ENCODE measurements at regions not wholly inside any gene's neighbourhood (a gene's known extent, or its start where the extent isn't known, plus 50 kb on each side); places are given as distances from the start of the nearest gene placed in this dataset.

DNA sequence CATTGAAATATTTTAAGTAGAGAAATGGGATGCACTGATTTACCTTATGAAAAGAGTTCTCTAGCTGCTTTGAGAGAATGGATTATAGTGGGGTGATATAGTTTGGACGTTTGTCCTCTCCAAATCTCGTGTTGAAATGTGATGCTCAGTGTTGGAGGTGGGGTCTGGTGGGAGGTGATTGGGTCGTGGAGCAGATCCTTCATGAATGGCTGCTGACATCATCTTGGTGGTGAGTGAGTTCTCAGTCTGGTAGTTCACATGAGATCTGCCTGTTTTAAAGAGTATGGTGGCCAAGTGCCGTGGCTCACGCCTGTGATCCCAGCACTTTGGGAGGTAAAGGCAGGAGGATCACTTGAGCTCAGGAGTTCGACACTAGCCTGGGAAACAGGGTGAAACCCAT lies 58.7 kb upstream of the SH3RF3 start:
- no peak for DNase-seq

DNA sequence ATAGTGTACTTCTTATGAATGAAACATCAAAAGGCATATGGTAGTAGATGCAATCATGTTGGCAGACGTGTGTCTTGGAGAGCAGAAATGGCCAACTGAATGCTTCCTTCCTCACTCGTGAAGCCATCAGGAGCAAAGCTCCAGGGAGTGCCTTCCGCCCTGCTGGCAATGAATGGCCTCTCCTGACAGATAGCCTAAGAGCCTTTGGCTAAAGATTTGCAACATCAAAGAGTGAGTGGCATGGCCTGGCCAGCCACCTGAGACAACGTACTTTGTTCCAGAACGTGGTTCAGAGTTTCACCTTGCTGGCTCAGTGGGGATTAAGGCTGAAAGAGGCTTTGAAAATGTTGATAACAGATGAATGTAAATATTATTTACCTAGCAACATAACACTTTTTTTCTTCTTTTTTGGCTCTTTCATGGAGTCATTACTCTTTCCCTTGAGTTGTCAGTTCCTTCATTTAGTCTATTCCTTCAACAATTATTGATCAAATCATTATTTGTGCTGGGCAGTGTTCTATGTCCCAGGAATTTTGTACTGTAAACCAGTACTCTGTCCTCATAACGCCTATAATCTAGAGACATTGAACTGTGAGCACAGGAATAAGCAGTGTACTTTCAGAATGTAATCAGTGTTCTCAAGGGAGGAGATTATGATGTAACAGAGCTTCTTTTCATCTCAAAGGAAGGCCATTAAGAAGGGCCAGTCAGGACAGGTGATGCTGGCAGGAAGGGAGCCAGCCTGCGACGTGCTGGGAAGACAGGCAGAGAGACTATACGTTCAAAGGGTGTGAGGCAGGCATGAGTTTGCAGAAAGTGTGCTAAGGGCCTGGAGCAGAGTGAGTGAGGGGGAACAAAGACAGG lies 59.4 kb upstream of the SH3RF3 start:
- DNase-seq = peak; percentile 39 to 87

DNA sequence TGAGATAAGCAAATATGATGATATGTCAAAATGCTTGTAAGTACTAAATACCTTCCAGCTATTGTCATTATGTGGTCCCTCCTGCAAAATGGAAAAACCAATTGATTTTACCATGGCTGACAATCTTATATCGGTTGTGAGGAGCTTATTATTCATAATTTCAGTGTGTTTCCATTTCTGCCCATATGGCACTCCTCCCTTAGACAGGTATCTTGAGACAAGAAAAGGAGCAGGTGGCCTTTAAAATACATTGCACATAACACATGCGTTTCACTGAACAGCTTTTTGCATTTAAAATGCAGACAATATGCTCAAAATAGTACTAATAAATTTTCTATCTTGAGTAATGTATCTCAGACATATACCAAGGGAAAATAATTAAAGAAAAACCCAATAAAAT lies 60.2 kb upstream of the SH3RF3 start:
- DNase-seq = peak in 1 of 2 experiments; percentile 67

- DNase-seq = no peak
Observed at GRCh38 chr2:109067631-109068125, 61.3 kb upstream of the SH3RF3 start.

DNA sequence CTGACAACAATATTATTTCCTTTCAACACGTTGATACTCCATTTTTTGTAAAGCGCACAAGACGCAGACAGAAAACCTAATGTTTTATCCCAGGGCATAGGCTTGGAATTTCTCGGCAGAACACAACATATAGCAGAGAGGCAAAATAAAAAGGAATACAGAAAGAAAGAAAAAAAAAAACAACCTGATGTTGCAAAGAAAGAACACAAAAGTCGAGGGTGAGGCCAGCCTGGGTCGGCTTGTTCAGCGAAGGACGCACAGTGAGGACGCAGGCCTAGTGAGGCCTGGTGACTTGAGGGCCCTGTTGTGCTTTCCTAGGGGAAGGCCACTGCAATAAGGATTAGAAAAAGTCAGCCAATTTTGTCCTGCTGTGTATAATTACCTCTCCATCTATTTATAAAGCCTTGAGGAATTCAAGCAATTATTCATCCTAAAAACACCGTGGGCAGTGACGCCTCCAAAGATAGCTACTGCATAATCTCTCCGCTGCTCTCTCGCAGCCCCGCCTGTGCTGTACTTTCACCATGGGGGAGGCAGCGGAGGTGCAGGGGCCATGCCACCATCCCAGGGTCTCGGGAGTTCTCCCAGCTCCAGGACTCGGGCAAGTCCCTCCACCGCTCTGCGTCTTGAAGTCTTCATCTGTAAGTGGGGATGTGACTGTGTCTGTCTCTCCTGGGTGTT lies 61.9 kb upstream of the SH3RF3 start:
- no peak for DNase-seq

DNA sequence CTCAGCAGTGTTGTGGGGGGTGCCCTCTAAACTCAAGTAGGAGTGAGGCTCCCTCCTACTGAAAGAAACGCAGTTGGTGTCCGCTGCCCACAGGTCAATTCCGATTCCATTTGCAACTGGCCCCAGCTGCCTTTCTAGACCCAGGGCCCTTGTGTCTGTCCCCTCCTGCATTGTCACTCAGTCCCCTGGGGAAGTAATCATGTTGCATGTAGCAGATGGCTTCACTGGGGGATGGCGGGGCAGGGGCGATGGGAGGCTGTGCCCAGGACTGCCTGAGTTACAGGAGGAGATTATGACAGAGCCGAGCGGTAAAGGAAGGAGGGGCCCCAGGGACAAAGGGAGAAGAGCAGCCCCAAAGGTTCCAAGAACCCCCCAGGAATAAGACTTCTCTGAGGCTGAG lies 62.5 kb upstream of the SH3RF3 start:
- peak; percentile 87 to 94 for DNase-seq

DNA sequence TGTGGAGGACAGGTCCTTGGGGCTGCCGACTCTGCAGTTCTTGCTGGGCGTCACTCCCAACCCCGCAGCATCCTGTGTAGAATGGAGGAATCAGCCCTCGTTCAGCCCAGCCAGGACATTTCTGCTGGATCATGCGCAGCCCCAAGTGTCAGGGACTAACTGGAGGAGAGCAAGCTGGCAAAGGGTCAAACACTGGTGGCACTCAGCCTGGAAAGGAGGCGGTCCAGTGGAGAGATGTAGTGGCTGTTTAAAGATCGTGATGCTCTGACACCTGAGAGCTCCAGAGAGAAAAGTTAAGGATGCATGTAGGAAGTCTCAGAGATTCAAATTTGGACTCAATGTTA lies 63.6 kb upstream of the SH3RF3 start:
- DNase-seq = no peak

DNA sequence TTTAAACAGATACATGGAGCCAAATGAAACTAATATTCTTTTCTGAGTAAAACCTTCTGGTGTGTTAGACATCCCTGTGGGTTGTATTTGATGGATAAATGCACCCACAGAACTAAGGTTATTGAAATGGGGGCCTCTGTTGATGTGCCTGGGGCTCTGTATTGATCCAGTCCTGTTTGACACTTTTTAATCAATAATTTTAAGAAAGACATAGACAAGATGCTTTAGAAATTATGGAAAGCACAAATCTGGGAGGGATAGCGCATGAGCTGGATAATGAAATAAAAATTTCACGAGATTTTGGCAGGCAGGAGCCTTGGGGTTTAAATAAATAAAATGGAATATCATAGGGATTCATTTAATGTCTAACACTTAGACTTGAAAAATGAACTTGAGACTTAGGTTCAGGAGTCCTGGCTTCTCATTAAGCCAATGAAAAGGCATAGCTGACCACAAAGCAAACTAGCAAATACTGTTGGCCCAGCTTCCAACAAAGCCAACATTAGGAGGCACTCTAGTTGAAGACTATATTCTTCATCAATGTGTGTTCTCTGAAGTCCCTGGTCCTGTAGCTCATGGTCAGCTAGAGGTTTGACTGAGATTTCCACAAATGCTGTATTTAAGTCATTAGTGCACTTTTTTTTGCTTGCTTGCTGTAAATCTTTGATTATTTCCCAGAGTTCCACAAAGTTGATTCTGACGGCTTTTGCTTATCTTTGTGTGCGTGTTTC lies 64.2 kb upstream of the SH3RF3 start:
- no peak for DNase-seq

GRCh38 chr2:109062859-109063700 lies 65.9 kb upstream of the SH3RF3 start:
- DNase-seq = peak in 1 of 2 experiments; percentile 31

DNA sequence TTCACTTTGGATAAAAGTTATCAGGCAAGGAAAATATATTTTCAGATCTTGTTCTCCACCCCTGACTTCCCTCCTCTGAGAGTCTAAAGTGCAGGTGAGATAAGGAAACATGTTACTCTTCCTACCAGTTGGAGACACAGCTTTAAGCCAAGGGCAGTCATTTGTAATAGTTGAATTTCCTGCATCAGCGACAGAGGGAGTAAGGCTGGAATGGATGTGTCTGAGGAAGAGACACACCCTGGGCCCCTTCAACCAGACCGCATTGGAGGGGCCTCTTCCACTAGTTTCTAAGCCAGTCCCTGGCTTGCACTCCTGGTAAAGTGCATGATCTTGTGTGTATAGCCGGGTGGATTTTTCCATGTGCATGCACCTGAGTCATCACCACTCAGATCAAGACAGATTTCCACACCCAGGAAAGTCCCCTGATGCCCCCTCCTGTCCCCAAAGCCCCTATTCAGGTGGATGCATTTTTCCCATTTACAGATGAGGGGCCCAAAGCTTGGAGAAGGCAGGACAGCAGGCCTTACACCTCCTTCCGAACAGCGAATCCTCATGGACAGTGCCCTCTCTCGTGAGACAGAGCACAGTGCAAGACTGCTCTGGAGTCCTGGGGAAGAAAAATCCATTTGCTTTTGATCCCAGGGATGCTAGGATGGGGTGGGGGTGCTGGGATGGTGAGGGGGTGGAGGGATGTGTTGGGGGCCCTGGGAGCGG lies 66.7 kb upstream of the SH3RF3 start:
- no peak for DNase-seq

DNA sequence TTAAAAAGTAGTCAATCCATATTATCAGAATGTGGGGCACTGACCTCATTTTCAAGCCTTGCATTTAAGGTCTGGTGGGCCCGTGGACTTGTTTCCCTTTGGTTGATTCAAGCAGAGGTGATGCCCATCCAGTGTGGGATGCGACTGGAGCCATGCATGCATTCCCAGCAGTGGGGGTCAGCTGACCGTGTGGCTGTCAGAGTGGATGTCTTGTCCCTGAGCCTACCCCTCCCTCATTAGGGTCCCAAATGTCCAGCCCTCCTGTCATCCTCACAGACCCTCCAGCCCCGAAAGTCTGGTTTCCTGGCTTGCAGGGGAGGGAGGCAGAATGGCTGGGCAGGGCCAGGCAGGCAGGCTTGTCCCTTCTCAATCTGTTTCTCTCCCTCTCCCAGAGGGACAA lies 67.3 kb upstream of the SH3RF3 start:
- no peak for DNase-seq

GRCh38 chr2:109060496-109060895 lies 68.5 kb upstream of the SH3RF3 start:
- DNase-seq = no peak

DNA sequence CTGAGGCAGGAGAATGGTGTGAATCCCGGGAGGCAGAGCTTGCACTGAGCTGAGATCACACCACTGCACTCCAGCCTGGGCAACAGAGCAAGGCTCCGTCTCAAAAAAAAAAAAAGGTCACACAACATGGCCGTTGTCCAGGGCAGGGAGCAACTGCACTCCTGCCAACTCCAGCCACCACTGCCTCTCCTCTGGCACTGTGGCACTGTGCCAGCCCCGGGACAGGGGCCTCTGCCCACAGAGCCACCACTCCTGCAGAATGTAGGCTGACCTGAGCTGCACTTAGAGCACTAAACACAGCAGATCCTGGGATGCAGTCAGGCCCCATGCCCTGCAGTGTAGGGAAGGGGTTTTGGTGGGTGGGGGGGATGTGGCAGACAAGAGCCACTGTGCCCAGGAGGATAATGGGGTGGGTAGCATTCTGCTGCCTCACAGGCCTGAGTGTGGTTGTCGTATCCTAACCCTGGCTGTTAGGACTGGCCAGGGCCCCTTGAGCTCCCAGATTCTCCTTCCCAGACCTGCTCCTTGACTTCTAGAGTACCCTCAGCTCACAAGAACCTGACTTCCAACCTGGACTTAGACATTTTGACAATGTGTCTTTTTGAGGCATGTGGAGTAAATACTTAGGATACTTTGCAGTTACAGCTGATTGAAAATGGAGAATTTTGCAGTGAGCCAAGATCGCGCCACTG lies 69.4 kb upstream of the SH3RF3 start:
- DNase-seq = no peak

DNA sequence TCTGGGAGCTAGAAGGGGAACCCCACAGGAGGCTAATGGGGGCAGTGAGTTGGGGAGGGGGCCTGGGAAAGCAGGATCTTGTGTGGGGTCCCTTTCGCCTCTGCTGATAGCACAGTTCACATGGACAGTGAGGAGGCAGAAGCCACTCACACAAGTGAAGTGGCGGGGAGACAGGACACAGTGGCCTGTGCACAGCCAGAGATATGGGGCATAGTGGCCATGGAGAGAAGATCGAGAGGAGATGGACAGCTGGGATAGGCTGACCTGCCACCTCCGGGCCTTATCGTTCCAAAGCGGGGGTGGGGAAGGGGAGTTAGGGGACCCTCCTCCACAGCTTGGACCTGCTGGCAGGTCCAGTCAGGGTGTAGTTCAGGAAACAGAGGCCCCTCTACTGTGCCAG lies 69.8 kb upstream of the EDAR start:
- DNase-seq = no peak

GRCh38 chr2:109058191-109058632 lies 69.2 kb upstream of the EDAR start:
- DNase-seq = peak; percentile 63 to 66

GRCh38 chr2:109057686-109058085 lies 68.7 kb upstream of the EDAR start:
- DNase-seq = peak in 1 of 2 experiments; percentile 18

- no peak for DNase-seq
Observed at GRCh38 chr2:109055435-109055834, 66.4 kb upstream of the EDAR start.

- DNase-seq = no peak
Observed at GRCh38 chr2:109054865-109055264, 65.8 kb upstream of the EDAR start.

DNA sequence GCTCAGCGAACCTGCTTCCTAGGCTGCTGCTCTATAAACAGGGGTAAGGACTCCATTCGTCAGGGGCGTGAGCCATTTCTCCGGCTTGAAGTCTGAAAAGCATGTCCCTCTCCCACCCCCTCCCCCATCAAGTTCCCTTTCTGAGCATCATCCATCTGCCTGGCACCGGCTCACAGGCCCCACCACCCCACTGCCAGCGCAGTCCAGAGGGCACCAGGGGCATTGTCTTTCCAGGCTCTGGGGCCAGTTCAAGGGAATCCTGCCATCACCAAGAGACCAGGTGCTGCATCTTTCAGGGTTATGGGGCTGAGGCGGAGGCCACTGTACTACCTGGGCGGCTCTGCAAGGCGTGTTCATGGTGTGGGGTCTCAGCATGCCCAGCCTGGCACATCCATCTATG lies 64.7 kb upstream of the EDAR start:
- no peak for DNase-seq

- no peak for DNase-seq
Observed at GRCh38 chr2:109052922-109053321, 63.9 kb upstream of the EDAR start.

- DNase-seq = no peak
Observed at GRCh38 chr2:109049022-109049421, 60.0 kb upstream of the EDAR start.
